ENCODE measurements at regions not wholly inside any gene's neighbourhood (a gene's known extent, or its start where the extent isn't known, plus 50 kb on each side); places are given as distances from the start of the nearest gene placed in this dataset.

DNA sequence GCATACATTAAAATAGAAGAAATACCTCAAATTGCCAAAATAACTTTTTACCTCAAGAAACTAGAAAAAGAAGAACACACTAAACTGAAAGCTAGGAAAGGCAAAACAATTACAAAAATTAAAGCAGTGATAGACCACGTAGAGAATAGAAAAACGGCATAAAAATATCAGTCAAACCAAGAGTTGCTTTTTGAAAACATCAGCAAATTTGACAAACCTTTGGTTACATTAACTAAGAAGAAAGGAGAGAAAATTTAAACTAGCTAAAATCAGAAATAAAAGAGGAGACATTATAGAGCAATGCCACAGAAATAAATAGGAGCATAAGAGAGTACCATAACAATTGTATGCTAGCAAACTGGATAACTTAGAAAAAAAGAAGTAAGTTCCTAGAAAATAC, 553.8 kb downstream of the CCER1 start:
- TF ChIP-seq, protein P1, sequence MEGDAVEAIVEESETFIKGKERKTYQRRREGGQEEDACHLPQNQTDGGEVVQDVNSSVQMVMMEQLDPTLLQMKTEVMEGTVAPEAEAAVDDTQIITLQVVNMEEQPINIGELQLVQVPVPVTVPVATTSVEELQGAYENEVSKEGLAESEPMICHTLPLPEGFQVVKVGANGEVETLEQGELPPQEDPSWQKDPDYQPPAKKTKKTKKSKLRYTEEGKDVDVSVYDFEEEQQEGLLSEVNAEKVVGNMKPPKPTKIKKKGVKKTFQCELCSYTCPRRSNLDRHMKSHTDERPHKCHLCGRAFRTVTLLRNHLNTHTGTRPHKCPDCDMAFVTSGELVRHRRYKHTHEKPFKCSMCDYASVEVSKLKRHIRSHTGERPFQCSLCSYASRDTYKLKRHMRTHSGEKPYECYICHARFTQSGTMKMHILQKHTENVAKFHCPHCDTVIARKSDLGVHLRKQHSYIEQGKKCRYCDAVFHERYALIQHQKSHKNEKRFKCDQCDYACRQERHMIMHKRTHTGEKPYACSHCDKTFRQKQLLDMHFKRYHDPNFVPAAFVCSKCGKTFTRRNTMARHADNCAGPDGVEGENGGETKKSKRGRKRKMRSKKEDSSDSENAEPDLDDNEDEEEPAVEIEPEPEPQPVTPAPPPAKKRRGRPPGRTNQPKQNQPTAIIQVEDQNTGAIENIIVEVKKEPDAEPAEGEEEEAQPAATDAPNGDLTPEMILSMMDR (IDR thresholded peaks at IDR 0.05) = no peak
- TF ChIP-seq POLR2A (IDR thresholded peaks at IDR 0.05) = no peak

Measured in thyroid gland (tissue), 4 donors.